ENCODE measurements at regions not wholly inside any gene's neighbourhood (a gene's known extent, or its start where the extent isn't known, plus 50 kb on each side); places are given as distances from the start of the nearest gene placed in this dataset.
A peak's percentile ranks its signal among the peaks of the same experiment; 100 is the strongest.
"Not testable (repeated sequence)": the region's sequence is repeated elsewhere in the genome, so short reads cannot be mapped to it uniquely, and the experiment has no call there.

DNA sequence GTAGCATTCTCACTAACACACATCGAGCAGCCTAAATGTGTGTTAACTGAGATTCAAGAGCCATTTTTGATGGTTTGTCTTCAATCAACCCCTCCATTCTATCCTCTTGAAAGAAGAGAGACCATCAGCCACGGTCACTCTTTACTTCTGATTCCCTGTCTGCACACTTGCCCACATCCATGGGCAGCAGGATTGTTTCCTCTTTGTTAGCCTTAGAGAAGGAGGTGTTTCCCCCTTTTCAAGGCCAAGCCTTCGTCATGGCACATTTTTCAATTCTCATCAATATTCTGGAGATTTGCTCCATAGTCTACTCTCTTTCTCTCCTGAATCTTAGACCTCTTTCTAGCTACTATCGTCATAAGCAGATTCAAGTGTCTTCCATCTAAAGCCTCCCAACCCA lies 522.4 kb upstream of the NAALADL2 start:
- no peak for DNase-seq

DNA sequence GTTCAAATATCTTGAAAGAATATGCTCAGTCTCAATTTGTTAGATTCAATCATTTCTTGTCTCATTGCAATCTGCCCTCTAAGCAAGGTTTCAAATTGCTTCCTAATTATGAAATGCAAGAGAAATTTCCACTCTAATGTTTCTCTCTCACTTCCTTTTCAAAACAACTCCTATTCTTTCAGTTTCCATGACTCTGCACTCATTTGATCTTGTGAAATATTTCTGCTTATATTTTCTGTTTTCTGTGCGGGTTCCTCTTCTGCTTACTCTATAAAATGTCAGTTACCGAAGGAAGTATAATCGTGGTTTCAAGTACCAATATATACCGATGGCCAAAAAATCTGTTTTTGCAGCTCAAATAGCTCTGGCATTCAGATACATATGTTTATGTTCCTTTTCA lies 521.9 kb upstream of the NAALADL2 start:
- DNase-seq, result no peak

DNA sequence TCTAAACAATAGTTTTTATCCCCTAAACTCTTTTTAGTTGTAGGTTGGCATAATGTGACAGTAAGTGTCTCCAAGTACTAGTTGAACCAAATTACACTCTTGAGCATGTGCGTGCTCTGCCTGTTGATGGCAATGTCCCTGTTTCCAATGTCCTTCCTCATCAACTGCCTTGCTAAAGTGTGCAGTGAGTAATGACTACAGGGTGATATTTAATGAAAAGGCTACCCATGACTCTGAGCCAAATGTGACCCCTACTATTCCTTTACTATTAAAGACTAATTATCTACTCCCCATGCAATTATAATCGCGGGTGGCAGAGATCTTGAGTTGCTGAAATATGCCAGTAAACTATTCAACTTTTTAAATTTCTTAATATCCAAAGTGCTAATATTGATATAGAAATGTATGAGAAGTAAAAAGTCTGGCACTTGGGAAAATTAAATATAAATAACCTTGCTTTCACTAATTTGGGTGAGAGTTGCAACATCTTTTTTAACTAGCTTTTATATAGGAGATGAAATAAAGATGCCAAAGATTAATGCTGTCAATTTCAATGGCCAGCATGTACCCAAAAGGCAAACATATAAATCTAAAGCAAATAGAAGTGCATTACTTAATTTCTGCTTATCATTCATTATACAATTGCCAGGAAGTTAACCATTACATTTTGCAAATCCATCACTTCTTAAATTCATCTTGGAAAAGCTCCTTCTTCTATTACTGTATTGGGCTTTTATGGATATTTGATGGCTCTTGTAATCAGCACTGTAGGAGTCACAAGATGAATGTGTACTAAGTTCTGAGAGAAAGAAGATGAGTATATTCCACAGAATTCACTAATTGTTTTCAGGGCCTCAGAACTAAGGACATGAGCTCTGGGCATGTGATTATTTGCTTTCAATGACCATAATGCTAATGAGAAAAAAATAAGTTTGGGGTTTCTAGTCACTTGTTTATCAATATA lies 518.2 kb upstream of the NAALADL2 start:
- no peak for DNase-seq

DNA sequence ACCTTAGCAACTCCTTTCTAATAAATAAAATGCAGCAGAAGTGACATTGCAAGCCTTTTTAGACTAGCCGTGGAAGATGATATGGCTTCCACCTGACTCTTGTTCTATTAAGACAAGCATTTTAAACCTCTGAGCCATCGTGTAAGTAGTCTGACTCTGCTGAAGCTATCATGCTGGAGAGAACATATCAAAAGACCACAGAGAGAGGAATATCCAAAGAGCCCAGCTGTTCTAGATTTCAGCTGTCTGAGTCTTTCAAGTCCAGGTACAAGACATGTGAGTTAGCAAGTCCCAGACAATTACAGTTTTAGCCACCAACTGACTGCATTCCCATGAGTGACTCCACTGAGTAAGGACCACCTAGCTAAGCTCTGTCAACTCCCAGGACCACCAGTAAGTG lies 517.0 kb upstream of the NAALADL2 start:
- DNase-seq, result no peak

DNA sequence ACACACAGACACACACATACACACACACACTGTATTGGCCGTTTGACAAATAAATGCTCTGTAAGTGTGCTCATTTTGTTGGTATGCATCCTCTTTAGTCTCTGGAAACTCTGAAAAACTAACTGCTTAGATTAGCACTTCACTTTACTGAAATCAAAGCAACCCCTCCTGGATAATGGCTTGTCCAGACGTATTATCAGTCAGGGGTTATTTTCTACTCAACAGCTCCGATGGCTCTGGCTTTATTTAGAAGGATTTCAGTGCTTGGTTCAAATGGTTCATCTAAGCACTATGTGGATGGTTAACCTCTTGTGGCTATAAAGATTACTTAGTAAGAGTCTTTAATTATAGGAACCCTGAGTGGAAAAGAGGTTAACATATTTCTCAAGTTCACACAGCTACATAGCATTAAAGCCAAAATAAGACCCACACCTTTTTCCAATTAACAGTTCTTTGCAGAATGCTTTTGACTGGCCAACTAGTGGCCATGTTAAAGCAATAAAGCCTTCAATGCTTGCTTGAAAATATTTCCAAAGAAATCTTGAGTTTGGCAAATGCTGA lies 516.1 kb upstream of the NAALADL2 start:
- DNase-seq, result no peak

DNA sequence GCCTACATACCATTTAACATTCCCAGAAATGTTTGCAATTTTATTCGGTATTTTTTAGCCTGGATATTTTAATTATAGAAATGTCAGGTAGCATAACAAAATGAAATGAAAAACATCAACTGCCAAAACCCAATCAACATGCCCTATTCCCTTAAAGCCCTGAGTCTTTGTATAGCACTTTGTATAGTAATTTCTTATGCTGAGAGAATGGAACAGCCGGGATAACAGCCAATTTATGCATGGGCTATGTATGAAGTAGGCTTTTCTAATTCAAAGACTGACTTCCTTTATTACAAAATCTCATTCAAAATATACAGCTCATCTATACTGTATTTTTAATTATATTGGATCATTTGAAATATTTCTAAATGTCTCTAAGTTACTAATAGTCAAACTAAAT lies 513.0 kb upstream of the NAALADL2 start:
- no peak for DNase-seq

DNA sequence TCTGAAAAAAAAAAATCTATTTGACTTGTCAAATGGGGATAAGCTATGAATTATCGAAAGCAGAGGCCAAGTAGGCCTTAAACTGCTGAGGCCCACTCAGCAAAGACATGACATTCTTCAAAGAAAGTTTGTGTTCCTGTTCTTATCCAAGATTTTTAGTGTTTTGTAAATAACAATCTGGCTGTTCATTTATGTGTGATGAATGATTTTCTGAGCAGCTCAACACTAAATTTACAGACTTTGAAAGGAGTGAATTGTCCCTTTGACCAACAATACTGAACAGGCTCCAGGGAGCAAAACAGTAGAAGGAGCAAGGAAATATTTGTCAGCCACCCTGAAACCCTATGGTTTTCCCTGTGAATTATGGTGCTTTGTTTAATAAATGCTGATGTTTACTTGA lies 512.6 kb upstream of the NAALADL2 start:
- no peak for DNase-seq

DNA sequence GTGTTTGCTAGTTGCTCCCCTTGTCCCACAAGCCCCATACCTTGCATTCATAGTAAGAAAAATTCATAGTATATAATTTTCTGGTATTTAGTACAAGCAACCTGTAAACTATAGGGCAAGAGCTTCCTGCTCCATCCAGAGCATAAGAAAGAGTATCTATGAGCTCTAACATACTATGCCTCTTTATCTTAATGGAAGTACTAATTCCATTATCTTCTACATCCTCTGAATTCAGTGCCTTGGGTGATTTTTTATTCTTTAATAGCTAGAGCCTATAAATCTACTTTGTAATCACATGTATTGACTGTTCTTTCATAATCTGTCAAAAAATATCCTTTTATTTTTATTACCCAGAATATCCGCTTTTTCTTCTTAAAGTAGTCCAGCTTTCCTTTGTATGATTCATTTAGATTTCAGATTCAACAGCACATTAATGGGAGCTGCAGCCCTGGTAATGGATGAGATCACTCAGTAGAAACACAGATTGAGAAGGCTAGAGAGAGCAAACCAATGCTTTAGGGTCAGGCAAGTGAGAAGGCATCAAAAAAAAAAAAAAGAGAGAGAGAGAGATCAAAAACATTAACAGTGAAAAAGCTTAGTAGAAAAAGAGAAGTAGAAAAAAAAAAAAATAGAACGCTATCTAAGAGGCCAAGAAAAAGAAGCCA lies 511.5 kb upstream of the NAALADL2 start:
- DNase-seq, result no peak

DNA sequence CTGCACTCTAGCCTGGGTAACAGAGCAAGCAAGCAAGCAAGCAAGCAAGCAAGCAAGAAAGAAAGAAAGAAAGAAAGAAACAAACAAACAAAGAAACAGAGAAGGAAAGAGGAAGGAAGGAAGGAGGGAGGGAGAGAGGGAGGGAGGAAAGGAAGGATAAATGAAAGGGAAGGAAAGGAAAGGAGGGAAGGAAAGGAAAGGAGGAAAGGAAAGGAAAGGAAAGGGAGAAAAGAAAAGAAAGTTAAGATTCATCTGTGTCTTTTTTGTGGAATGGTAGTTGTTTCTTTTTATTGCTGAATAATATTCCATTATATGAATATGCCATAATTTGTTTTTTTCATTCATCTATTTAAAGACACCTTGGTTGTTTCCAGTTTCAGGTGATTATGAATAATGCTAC lies 506.9 kb upstream of the NAALADL2 start:
- no peak for DNase-seq

DNA sequence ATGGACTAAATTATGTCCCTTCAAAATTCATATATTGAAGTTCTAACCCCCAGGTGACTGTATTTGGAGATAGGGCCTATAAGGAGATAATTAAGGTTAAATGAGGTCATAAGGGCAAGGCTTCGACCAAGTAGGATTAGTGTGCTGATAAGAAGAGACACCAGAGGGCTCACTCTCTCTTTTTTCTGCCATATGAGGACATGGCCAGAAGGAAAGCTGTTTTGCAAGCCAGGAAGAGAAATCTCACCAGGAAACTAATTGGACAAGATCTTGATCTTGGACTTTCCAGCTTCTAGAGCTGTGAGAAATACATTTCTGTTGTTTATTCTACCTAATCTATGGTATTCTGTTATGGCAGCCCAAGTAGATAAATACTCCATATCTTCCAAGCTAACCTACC lies 503.6 kb upstream of the NAALADL2 start:
- peak; percentile 9 for DNase-seq

DNA sequence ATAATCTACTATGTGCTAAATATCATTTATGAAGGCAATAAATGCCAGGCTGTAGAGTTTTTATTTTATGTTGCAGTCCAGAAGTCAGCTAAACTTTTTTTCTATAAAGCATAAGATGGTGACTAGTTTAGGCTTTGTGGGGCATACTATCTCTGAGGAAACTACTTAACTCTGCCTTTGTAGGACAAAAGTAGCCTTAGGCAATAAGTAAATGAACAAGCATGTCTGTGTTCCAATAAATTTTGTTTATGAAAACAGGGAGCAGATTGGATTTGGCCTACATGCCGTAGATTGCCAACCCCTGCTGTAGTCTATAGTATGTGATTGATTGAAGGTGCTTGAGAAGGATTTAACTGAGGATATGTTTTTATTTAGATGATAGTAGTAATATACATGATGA lies 502.5 kb upstream of the NAALADL2 start:
- DNase-seq, result no peak

DNA sequence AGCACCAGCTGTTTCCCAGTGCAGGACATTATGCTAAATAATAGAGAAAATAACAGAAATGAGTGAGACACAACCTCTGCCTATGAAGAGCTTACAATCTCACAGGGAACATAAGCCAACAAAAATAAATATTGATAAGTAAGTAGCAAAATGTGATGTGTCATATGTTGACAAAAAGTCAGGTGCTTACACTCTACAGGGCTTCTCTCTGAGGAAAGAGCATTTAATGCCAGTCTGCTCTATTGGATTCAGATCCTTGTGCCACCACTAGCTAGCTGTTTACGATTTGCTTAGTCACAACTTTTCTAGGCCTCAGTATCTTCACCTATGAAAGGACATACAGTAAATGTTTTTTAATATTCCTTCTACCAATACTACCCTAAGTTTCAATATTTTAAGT lies 500.9 kb upstream of the NAALADL2 start:
- no peak for DNase-seq

DNA sequence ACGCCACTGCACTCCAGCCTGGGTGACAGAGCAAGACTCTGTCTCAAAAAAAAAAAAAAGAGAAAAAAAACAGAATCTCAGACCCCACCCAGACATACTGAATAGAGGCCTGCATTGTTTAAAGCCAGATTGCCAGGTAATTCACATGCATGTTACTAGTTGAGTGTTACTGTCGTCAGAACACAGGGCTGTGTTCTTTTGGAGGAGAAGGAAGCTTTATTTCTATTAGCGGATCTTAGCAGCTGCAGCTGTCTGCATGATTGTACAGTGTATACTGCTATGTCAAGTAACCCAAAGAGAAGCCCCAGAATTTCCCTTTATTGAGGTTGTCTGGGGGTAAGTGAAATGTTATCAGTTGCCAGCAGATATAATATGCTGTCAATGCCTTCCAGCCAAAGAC lies 496.6 kb upstream of the NAALADL2 start:
- DNase-seq, result no peak

DNA sequence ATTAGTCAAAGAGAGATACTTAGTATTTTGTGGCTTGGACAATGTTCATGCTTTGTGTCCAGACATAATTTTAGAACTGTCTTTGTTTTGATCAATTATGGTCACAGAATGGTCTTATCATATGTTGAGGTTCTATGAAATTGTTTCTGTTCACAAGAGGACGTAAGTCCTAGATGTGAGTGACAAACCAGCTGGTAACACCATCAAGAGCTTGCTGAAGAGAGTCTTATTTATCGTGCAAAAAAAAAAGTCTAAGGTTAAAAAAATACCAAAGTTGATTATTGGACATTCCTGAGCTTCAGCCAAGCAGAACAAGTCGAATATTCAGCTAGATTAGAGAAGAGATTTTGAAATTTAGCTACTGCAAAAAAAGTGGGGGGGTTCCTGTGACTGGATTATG lies 495.9 kb upstream of the NAALADL2 start:
- DNase-seq, result no peak

DNA sequence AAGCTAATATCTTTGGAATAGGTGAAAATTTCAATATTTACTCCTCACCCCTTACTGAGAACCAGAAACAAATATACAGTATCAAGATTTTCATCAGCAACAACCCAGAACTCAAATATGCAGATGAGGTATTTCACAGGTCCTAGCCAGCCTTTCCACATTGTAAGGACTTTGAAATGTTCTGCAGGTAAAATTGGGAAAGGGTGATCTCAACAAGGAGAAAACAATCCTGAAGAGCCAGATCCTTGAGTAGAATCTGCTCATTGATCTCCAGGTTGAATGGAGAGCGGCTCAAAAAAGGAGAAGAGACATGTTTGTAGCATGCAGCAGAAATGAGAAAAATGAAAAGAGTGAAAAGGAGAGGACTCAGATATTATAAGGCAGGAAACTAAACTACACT lies 493.3 kb upstream of the NAALADL2 start:
- DNase-seq, result no peak

DNA sequence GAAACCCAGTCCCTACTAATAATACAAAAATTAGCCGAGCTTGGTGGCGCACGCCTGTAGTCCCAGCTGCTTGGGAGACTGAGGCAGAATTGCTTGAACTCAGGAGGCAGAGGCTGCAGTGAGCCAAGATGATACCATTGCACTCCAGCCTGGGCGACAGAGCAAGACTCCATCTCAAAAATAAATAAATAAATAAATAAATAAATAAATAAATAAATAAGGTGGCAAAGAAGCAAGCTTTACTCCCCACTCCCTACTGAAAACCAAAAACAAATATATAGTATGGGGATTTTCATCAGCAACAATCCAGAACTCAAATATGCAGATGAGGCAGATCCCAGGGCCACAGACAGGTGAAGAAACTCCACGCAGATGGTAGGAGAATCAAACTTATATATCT lies 492.2 kb upstream of the NAALADL2 start:
- not testable (repeated sequence) for DNase-seq

DNA sequence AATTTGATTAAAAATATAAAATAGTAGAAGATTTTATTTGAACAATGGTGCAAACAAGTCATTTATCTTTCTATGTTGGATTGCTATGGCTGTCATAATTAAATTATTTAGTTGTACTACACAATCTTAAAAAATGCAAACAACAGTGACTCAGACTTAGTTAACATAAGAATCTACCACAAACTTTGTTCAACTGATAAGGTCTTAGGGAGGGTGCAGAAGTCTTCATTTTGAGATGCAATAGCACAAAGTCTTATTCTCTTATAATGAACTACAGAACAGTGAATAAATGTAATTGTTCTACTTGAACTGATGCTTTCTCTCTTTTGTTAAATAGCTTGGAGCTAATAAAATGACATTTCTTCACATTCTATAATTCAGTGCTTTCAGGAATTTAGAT lies 482.8 kb upstream of the NAALADL2 start:
- DNase-seq, result no peak

DNA sequence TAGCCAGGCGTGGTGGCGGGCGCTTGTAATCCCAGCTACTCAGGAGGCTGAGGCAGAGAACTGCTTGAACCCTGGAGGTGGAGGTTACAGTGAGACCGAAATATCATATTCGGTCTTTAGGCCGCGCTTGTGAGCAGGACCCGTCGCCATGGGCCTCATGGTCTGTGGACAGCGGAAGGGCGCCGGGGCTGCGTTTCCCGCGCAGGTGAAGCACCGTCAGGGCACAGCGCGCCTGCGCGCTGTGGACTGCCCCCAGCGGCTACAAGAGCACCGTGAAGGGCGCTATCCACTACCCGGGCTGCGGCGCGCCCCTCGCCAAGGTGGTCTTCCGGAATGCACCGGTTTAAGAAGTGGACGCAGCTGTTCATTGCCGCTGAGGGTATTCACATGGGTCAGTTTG lies 482.0 kb upstream of the NAALADL2 start:
- no peak for DNase-seq

DNA sequence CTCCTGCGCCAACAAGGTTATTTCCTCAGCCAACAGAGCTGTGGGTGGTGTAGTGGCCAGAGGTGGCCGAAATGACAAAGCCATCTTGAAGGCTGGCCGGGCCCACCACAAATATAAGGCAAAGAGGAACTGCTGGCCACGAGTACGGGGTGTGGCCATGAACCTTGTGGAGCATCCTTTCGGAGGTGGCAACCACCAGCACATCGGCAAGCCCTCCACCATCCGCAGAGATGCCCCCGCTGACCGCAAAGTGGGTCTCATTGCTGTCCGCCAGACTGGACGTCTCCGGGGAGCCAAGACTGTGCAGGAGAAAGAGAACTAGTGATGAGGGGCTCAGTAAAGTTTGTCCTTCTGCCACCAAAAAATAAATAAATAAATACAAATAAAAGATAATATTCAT lies 481.4 kb upstream of the NAALADL2 start:
- no peak for DNase-seq

DNA sequence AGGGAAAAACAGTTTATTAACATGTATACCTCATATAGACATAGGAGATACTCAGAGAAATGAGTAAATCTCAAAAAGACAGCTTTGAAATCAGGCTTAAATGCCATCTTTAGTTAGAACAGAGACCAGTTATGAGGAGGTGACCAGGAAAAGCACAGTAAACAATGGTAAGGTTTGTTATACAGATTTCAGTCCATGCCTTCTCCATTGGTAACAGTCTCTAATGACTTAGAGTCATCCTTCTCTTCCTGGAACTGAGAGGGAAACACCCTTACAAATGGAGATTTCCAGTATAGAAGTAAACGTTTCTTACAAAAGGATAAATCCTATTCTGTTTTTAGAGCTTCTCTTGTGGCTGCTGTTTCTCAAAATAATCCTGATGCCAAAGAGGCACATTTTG lies 476.3 kb upstream of the NAALADL2 start:
- no peak for DNase-seq

DNA sequence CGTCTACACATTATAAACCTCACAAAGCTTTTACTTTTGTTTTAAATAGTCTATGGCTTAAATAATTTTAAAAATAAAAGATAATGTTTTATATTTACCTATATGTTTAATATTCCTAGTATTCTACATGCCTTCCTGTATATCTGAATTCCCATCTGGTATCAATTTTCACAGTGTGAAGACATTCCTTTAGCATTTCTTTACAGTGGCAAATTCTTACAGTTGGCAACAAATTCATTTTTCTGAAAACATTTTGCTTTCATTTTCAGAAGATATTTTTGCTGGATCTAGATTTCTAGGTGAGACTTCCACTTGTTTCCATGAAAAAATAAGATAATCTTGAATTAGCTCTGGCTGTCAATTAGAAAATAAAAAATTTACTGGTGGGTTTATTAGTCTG lies 471.4 kb upstream of the NAALADL2 start:
- DNase-seq, result no peak

DNA sequence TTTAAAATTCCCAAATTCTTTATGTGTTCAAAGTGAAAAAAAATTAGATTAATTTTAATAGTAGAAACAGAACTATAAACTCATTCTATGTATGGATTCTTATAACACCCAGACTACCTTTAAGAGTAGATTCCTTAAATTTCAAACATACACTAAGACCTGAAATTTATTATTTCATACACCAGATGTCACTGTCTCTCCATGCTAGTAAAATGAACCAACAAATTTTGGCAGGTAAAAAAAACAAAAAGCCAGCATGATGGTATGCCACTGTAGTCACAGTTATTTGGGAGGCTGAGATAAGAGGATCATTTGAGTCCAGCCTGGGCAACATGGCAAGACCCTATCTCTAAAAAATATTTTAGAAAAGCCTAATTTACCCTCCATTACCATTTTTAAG lies 461.3 kb upstream of the NAALADL2 start:
- DNase-seq, result no peak

DNA sequence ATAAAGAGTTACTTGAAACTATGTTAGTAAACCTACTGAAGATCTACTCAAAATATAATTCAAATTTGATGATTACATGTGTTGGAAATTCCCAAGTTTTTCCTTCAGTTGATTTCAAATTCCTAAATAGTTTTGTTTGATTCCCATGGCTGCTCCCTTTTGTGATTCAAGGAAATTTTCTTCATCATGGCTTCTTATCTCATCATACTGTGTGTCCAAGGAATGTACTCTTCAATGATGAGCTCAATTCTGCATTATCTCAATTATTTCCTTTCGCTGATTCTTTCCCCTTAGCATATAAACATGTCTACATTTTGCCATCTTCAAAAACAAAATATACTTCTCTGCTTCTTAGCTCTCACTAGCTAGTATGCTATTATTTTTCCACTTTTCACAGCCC lies 460.4 kb upstream of the NAALADL2 start:
- no peak for DNase-seq

DNA sequence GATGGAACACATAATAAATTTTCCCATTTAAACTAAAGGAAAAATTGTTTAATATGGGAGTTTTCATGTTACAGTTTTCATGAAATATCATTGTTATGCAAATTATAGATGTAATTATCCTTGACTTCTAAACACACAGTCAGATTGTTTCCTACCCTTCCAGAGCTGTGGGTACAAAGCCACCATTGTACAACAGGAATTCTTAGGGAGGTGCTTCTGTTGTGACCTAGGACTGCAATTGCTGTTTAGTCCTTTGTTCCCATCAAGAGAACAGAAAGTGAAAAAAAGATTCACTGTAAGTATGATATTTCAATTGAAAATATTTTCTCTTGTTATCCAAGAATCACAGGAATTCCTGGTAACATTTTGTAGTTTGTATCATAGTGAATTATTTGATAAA lies 455.3 kb upstream of the NAALADL2 start:
- DNase-seq, result no peak
